Erythroblast (primary cell): ENCODE measurements at regions not wholly inside any gene's neighbourhood (a gene's known extent, or its start where the extent isn't known, plus 50 kb on each side); places are given as distances from the start of the nearest gene placed in this dataset.

ENCODE experiments used
- GATA1 ChIP-seq: IDR thresholded peaks from 2 replicates; pipeline ENCODE4 v1.6.1; 2011; ENCODE audit warnings: low read depth, mild to moderate bottlenecking, control low read depth, low read length, moderate library complexity
- POLR2A ChIP-seq: IDR thresholded peaks from 2 replicates; pipeline ENCODE4 v1.6.1; 2011; ENCODE audit warnings: mild to moderate bottlenecking, low read length

DNA sequence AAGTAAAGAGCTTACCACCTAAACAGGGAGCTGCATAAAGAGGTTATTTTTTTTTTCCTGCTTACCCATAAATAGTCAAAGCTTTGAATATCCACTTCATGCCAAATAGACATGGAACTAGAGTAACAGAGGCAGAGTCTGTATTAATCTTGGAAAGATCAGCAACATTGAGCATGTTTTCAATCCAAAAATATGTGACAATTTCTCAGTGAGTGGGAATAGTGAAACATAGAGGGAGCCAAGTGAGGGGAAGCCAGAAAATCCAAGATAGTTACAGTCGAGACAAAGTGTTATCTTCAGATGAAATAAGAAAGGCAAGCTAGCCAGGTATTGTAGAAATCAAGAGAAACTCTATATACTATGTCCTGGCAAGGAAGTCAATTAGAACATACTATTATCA, 122.3 kb upstream of the TACR3 start:
- TF ChIP-seq POLR2A: no peak
- no peak for TF ChIP-seq GATA1
